ENCODE measurements at regions not wholly inside any gene's neighbourhood (a gene's known extent, or its start where the extent isn't known, plus 50 kb on each side); places are given as distances from the start of the nearest gene placed in this dataset.
"Not testable (repeated sequence)": the region's sequence is repeated elsewhere in the genome, so short reads cannot be mapped to it uniquely, and the experiment has no call there.

- DNase-seq (ENCODE audit: low spot score), result no peak
- Histone ChIP-seq H3K4me3 (ENCODE audit: severe bottlenecking) (no peak overlapping the region), H3K36me3 (ENCODE audit: low read depth) (no peaks in the 10 kb centered on the region), H3K9me3 (ENCODE audit: severe bottlenecking) (no peaks in the 10 kb centered on the region), H3K27me3 (ENCODE audit: insufficient read depth, poor library complexity, severe bottlenecking) (no peaks in the 10 kb centered on the region), H3K4me1 (ENCODE audit: insufficient read depth, poor library complexity, severe bottlenecking) (peaks cover 9% of the 10 kb centered on the region), H3K27ac (ENCODE audit: poor library complexity, severe bottlenecking) (peak overlapping the region; percentile 8)
- TF ChIP-seq CTCF (IDR thresholded peaks at IDR 0.05; ENCODE audit: poor library complexity, severe bottlenecking), result no peak
- ATAC-seq (ENCODE audit: low read depth), result peak; percentile 94
Observed at GRCh38 chr1:195663549-195664280, 944.5 kb downstream of the KCNT2 start.

- H3K9me3 ChIP-seq (ENCODE audit: severe bottlenecking), result no peaks in the 10 kb centered on the region
- no peak for ATAC-seq (ENCODE audit: low read depth)
- H3K4me1 ChIP-seq (ENCODE audit: insufficient read depth, poor library complexity, severe bottlenecking), result peaks cover 4% of the 10 kb centered on the region
Observed at GRCh38 chr1:195656780-195657179, 951.5 kb downstream of the KCNT2 start.

GRCh38 chr1:195648875-195649274 is 959.4 kb downstream of the KCNT2 start:
- not testable (repeated sequence) for ATAC-seq (ENCODE audit: low read depth); H3K9me3 ChIP-seq (ENCODE audit: severe bottlenecking); H3K27ac ChIP-seq (ENCODE audit: poor library complexity, severe bottlenecking); H3K36me3 ChIP-seq (ENCODE audit: low read depth); DNase-seq (ENCODE audit: low spot score); H3K4me3 ChIP-seq (ENCODE audit: severe bottlenecking); H3K27me3 ChIP-seq (ENCODE audit: insufficient read depth, poor library complexity, severe bottlenecking); H3K4me1 ChIP-seq (ENCODE audit: insufficient read depth, poor library complexity, severe bottlenecking)

More at GRCh38 chr1:195656780-195657179, 951.5 kb downstream of the KCNT2 start:
- no peak for TF ChIP-seq CTCF (IDR thresholded peaks at IDR 0.05; ENCODE audit: poor library complexity, severe bottlenecking)
- no peaks in the 10 kb centered on the region for H3K36me3 ChIP-seq (ENCODE audit: low read depth)
- no peaks in the 10 kb centered on the region for H3K27me3 ChIP-seq (ENCODE audit: insufficient read depth, poor library complexity, severe bottlenecking)
- no peak overlapping the region for H3K27ac ChIP-seq (ENCODE audit: poor library complexity, severe bottlenecking)
- DNase-seq (ENCODE audit: low spot score), result no peak
- H3K4me3 ChIP-seq (ENCODE audit: severe bottlenecking), result no peak overlapping the region

- Histone ChIP-seq H3K27me3 (ENCODE audit: insufficient read depth, poor library complexity, severe bottlenecking) (no peaks in the 10 kb centered on the region), H3K4me1 (ENCODE audit: insufficient read depth, poor library complexity, severe bottlenecking) (no peaks in the 10 kb centered on the region), H3K27ac (ENCODE audit: poor library complexity, severe bottlenecking) (no peak overlapping the region), H3K9me3 (ENCODE audit: severe bottlenecking) (no peaks in the 10 kb centered on the region), H3K36me3 (ENCODE audit: low read depth) (no peaks in the 10 kb centered on the region), H3K4me3 (ENCODE audit: severe bottlenecking) (no peak overlapping the region)
- DNase-seq (ENCODE audit: low spot score) (no peak), ATAC-seq (ENCODE audit: low read depth) (no peak)
- TF ChIP-seq CTCF (IDR thresholded peaks at IDR 0.05; ENCODE audit: poor library complexity, severe bottlenecking), result no peak
Observed at GRCh38 chr1:195637539-195637938, 970.7 kb downstream of the KCNT2 start.

- no peak for TF ChIP-seq CTCF (IDR thresholded peaks at IDR 0.05; ENCODE audit: poor library complexity, severe bottlenecking)
- no peak for DNase-seq (ENCODE audit: low spot score)
- no peaks in the 10 kb centered on the region for H3K36me3 ChIP-seq (ENCODE audit: low read depth)
- ATAC-seq (ENCODE audit: low read depth), result no peak
- no peaks in the 10 kb centered on the region for H3K9me3 ChIP-seq (ENCODE audit: severe bottlenecking)
- H3K4me3 ChIP-seq (ENCODE audit: severe bottlenecking), result no peak overlapping the region
- no peaks in the 10 kb centered on the region for H3K4me1 ChIP-seq (ENCODE audit: insufficient read depth, poor library complexity, severe bottlenecking)
- H3K27me3 ChIP-seq (ENCODE audit: insufficient read depth, poor library complexity, severe bottlenecking), result no peaks in the 10 kb centered on the region
- no peak overlapping the region for H3K27ac ChIP-seq (ENCODE audit: poor library complexity, severe bottlenecking)
Observed at GRCh38 chr1:195618287-195618686, 990.0 kb downstream of the KCNT2 start.

Measured in RWPE2 (cell line).